ENCODE measurements at regions not wholly inside any gene's neighbourhood (a gene's known extent, or its start where the extent isn't known, plus 50 kb on each side); places are given as distances from the start of the nearest gene placed in this dataset.

GRCh38 chr13:109858319-109858718, 71.9 kb upstream of the IRS2 start:
- Histone ChIP-seq H3K36me3 (ENCODE audit: insufficient read depth, low read length) (no peaks in the 10 kb centered on the region), H3K4me1 (ENCODE audit: insufficient read depth, low read length) (no peaks in the 10 kb centered on the region), H2AFZ (ENCODE audit: low read depth, low read length) (no peak overlapping the region), H3K27me3 (ENCODE audit: insufficient read depth, low read length) (no peaks in the 10 kb centered on the region), H3K9me3 (ENCODE audit: low read length) (no peaks in the 10 kb centered on the region), H3K4me3 (ENCODE audit: low read length) (no peak overlapping the region)

- Histone ChIP-seq H2AFZ (ENCODE audit: low read depth, low read length) (no peak overlapping the region), H3K27me3 (ENCODE audit: insufficient read depth, low read length) (no peaks in the 10 kb centered on the region), H3K36me3 (ENCODE audit: insufficient read depth, low read length) (no peaks in the 10 kb centered on the region), H3K9me3 (ENCODE audit: low read length) (no peaks in the 10 kb centered on the region), H3K4me1 (ENCODE audit: insufficient read depth, low read length) (no peaks in the 10 kb centered on the region), H3K4me3 (ENCODE audit: low read length) (no peak overlapping the region)
Measured at GRCh38 chr13:109857803-109858202, 71.4 kb upstream of the IRS2 start.

- no peak overlapping the region for H2AFZ ChIP-seq (ENCODE audit: low read depth, low read length)
- no peaks in the 10 kb centered on the region for H3K9me3 ChIP-seq (ENCODE audit: low read length)
- no peak overlapping the region for H3K4me3 ChIP-seq (ENCODE audit: low read length)
- no peaks in the 10 kb centered on the region for H3K36me3 ChIP-seq (ENCODE audit: insufficient read depth, low read length)
- no peaks in the 10 kb centered on the region for H3K27me3 ChIP-seq (ENCODE audit: insufficient read depth, low read length)
- no peaks in the 10 kb centered on the region for H3K4me1 ChIP-seq (ENCODE audit: insufficient read depth, low read length)
Measured at GRCh38 chr13:109857325-109857724, 70.9 kb upstream of the IRS2 start.

GRCh38 chr13:109856350-109856749, 70.0 kb upstream of the IRS2 start:
- H3K36me3 ChIP-seq (ENCODE audit: insufficient read depth, low read length): no peaks in the 10 kb centered on the region
- H3K4me3 ChIP-seq (ENCODE audit: low read length): no peak overlapping the region
- H3K4me1 ChIP-seq (ENCODE audit: insufficient read depth, low read length): no peaks in the 10 kb centered on the region
- H3K9me3 ChIP-seq (ENCODE audit: low read length): no peaks in the 10 kb centered on the region
- H2AFZ ChIP-seq (ENCODE audit: low read depth, low read length): no peak overlapping the region
- H3K27me3 ChIP-seq (ENCODE audit: insufficient read depth, low read length): no peaks in the 10 kb centered on the region

- peaks cover 1% of the 10 kb centered on the region for H3K27me3 ChIP-seq (ENCODE audit: insufficient read depth, low read length)
- H3K4me3 ChIP-seq (ENCODE audit: low read length): no peak overlapping the region
- H2AFZ ChIP-seq (ENCODE audit: low read depth, low read length): no peak overlapping the region
- no peaks in the 10 kb centered on the region for H3K9me3 ChIP-seq (ENCODE audit: low read length)
- H3K4me1 ChIP-seq (ENCODE audit: insufficient read depth, low read length): no peaks in the 10 kb centered on the region
- no peaks in the 10 kb centered on the region for H3K36me3 ChIP-seq (ENCODE audit: insufficient read depth, low read length)
Measured at GRCh38 chr13:109853153-109853552, 66.8 kb upstream of the IRS2 start.

- no peaks in the 10 kb centered on the region for H3K4me1 ChIP-seq (ENCODE audit: insufficient read depth, low read length)
- H2AFZ ChIP-seq (ENCODE audit: low read depth, low read length): no peak overlapping the region
- H3K9me3 ChIP-seq (ENCODE audit: low read length): no peaks in the 10 kb centered on the region
- no peak overlapping the region for H3K4me3 ChIP-seq (ENCODE audit: low read length)
- H3K27me3 ChIP-seq (ENCODE audit: insufficient read depth, low read length): peaks cover 28% of the 10 kb centered on the region
- no peaks in the 10 kb centered on the region for H3K36me3 ChIP-seq (ENCODE audit: insufficient read depth, low read length)
Measured at GRCh38 chr13:109846185-109846584, 59.8 kb upstream of the IRS2 start.

- Histone ChIP-seq H3K36me3 (ENCODE audit: insufficient read depth, low read length) (no peaks in the 10 kb centered on the region), H3K9me3 (ENCODE audit: low read length) (no peaks in the 10 kb centered on the region), H3K4me3 (ENCODE audit: low read length) (no peak overlapping the region), H3K27me3 (ENCODE audit: insufficient read depth, low read length) (peaks cover 41% of the 10 kb centered on the region), H2AFZ (ENCODE audit: low read depth, low read length) (no peak overlapping the region), H3K4me1 (ENCODE audit: insufficient read depth, low read length) (peaks cover 7% of the 10 kb centered on the region)
Measured at GRCh38 chr13:109844396-109844795, 58.0 kb upstream of the IRS2 start.

GRCh38 chr13:109843695-109844094, 57.3 kb upstream of the IRS2 start:
- Histone ChIP-seq H3K27me3 (ENCODE audit: insufficient read depth, low read length) (peaks cover 47% of the 10 kb centered on the region), H3K4me1 (ENCODE audit: insufficient read depth, low read length) (peaks cover 7% of the 10 kb centered on the region), H3K9me3 (ENCODE audit: low read length) (no peaks in the 10 kb centered on the region), H2AFZ (ENCODE audit: low read depth, low read length) (no peak overlapping the region), H3K4me3 (ENCODE audit: low read length) (no peak overlapping the region), H3K36me3 (ENCODE audit: insufficient read depth, low read length) (no peaks in the 10 kb centered on the region)

- Histone ChIP-seq H3K4me3 (ENCODE audit: low read length) (no peak overlapping the region), H3K4me1 (ENCODE audit: insufficient read depth, low read length) (peaks cover 7% of the 10 kb centered on the region), H3K9me3 (ENCODE audit: low read length) (no peaks in the 10 kb centered on the region), H3K36me3 (ENCODE audit: insufficient read depth, low read length) (no peaks in the 10 kb centered on the region), H3K27me3 (ENCODE audit: insufficient read depth, low read length) (peaks cover 47% of the 10 kb centered on the region), H2AFZ (ENCODE audit: low read depth, low read length) (no peak overlapping the region)
Measured at GRCh38 chr13:109842212-109842920, 56.0 kb upstream of the IRS2 start.

GRCh38 chr13:109840893-109841287, 54.5 kb upstream of the IRS2 start:
- H3K36me3 ChIP-seq (ENCODE audit: insufficient read depth, low read length): no peaks in the 10 kb centered on the region
- no peak overlapping the region for H2AFZ ChIP-seq (ENCODE audit: low read depth, low read length)
- H3K4me1 ChIP-seq (ENCODE audit: insufficient read depth, low read length): peaks cover 7% of the 10 kb centered on the region
- H3K9me3 ChIP-seq (ENCODE audit: low read length): no peaks in the 10 kb centered on the region
- no peak overlapping the region for H3K4me3 ChIP-seq (ENCODE audit: low read length)
- peaks cover 53% of the 10 kb centered on the region for H3K27me3 ChIP-seq (ENCODE audit: insufficient read depth, low read length)

GRCh38 chr13:109840201-109840892, 54.0 kb upstream of the IRS2 start:
- H3K36me3 ChIP-seq (ENCODE audit: insufficient read depth, low read length): no peaks in the 10 kb centered on the region
- H3K9me3 ChIP-seq (ENCODE audit: low read length): no peaks in the 10 kb centered on the region
- peaks cover 53% of the 10 kb centered on the region for H3K27me3 ChIP-seq (ENCODE audit: insufficient read depth, low read length)
- no peak overlapping the region for H3K4me3 ChIP-seq (ENCODE audit: low read length)
- H3K4me1 ChIP-seq (ENCODE audit: insufficient read depth, low read length): peaks cover 7% of the 10 kb centered on the region
- H2AFZ ChIP-seq (ENCODE audit: low read depth, low read length): no peak overlapping the region

GRCh38 chr13:109836629-109837607, 50.5 kb upstream of the IRS2 start:
- Histone ChIP-seq H3K4me1 (ENCODE audit: insufficient read depth, low read length) (peaks cover 7% of the 10 kb centered on the region), H3K36me3 (ENCODE audit: insufficient read depth, low read length) (no peaks in the 10 kb centered on the region), H3K9me3 (ENCODE audit: low read length) (no peaks in the 10 kb centered on the region), H3K27me3 (ENCODE audit: insufficient read depth, low read length) (peaks cover 36% of the 10 kb centered on the region), H3K4me3 (ENCODE audit: low read length) (no peak overlapping the region), H2AFZ (ENCODE audit: low read depth, low read length) (no peak overlapping the region)

Data from neuron (in vitro differentiated cells).